ENCODE measurements at regions not wholly inside any gene's neighbourhood (a gene's known extent, or its start where the extent isn't known, plus 50 kb on each side); places are given as distances from the start of the nearest gene placed in this dataset.

DNA sequence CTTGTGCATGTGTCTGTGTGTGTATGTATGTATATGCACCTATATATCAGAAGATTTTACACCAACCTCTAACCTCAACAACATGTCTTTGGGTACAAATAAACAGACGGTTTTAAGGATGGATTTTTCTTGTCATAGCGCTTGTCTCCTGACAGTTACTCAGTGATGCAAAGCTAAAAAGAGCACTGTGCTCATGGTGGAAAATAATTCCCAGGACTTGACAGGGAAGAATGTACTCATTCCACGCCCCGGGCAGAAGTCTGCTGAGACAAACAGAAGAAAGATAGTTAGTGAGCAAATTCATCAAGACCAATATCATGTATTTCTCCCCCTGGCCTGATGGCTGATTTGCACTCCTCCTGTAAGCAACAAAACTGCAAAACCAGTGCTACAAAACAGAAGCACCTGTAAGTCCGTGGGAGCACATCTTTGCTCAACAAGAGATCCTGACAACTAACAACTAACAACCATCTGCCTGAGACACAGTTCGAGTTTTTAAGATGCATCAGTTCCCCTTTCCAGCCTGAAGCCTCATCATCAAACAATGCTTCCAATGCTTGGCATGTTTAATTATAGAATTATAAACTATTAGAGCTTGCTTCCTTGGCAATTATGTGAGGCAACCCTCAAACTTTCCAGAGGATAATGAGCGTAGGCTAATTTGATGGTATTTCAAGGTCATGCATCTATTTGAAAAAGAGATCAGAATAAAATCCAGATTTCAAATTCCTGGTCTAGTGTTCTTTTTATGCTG, 812.7 kb upstream of the MIR17HG start:
- no peak for TF ChIP-seq SUZ12 (IDR thresholded peaks at IDR 0.05; ENCODE audit: extremely low read depth, insufficient read depth, insufficient read length)
- no peak for TF ChIP-seq YY1 (IDR thresholded peaks at IDR 0.05; ENCODE audit: insufficient read depth, insufficient read length)
